Lower leg skin (tissue), 4 donors: ENCODE measurements at regions not wholly inside any gene's neighbourhood (a gene's known extent, or its start where the extent isn't known, plus 50 kb on each side); places are given as distances from the start of the nearest gene placed in this dataset.
A peak's percentile ranks its signal among the peaks of the same experiment; 100 is the strongest.
"Not testable (repeated sequence)": the region's sequence is repeated elsewhere in the genome, so short reads cannot be mapped to it uniquely, and the experiment has no call there.

Experiments used
- DNase-seq, 2 donors: peaks; one replicate each; pipeline ENCODE4 v3.0.0-alpha.2; 2019; ENCODE audit warnings: low spot score in 2 of 2
- H3K4me3 ChIP-seq: fragments of 200-600 bp; sonication (generic); 2 replicates; pipeline ENCODE4 v1.5.1; 2017; ENCODE audit warnings: mild to moderate bottlenecking, low read depth; ENCODE audit not compliant: poor library complexity, severe bottlenecking
- POLR2A ChIP-seq, 2 donors: fragments of 450-650 bp; IDR thresholded peaks; one replicate each; pipeline ENCODE4 v1.6.1; 2016 to 2017; ENCODE audit warnings: antibody characterized with exemption in 2 of 2, mild to moderate bottlenecking in 1 of 2, moderate library complexity in 1 of 2
- WGBS, 2 donors: methylation state at CpG; one replicate each; pipeline ENCODE4 v1.1.5; 2018; 5-methylcytosine and 5-hydroxymethylcytosine counted together
- intact Hi-C: fragments of 100-400 bp; cut with DNase I; formaldehyde crosslinking; loops from one replicate; pipeline ENCODE4 v1.15.0; 2023; ENCODE audit warnings: low total_unique reads
- TF ChIP-seq, protein P1 (sequence below), 3 donors: fragments of 450-650 bp; IDR thresholded peaks; one replicate each; pipeline ENCODE4 v1.5.1; 2016; ENCODE audit warnings: antibody characterized with exemption in 3 of 3, mild to moderate bottlenecking in 3 of 3, moderate library complexity in 2 of 3

DNA sequence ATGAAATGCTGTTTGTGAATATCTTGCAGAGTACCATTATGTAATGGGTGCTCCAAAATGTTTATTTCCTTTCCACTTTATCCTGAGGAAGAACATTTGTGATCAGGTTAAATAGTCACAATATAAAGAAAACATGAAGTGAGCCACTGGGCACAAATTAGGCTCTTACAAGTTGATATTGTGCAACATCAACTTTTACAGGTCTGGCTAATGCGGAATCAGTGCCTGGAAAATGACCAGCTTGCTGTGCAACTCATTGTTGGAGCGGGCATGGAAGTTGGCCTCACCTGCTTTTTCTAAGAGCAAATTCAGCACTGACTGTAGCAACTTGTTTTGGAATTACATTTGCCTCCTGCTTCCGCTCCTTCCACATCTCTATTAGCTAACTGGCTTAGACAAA is 216.9 kb upstream of the PLPPR1 start:
- whole genome bisulfite sequencing, 2 donors, result 83 to 87% methylated on average over 3 of the region's 3 CpGs
- TF ChIP-seq POLR2A (IDR thresholded peaks at IDR 0.05), result no peak
- TF ChIP-seq, protein P1, sequence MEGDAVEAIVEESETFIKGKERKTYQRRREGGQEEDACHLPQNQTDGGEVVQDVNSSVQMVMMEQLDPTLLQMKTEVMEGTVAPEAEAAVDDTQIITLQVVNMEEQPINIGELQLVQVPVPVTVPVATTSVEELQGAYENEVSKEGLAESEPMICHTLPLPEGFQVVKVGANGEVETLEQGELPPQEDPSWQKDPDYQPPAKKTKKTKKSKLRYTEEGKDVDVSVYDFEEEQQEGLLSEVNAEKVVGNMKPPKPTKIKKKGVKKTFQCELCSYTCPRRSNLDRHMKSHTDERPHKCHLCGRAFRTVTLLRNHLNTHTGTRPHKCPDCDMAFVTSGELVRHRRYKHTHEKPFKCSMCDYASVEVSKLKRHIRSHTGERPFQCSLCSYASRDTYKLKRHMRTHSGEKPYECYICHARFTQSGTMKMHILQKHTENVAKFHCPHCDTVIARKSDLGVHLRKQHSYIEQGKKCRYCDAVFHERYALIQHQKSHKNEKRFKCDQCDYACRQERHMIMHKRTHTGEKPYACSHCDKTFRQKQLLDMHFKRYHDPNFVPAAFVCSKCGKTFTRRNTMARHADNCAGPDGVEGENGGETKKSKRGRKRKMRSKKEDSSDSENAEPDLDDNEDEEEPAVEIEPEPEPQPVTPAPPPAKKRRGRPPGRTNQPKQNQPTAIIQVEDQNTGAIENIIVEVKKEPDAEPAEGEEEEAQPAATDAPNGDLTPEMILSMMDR (IDR thresholded peaks at IDR 0.05), result no peak
- intact Hi-C loops, result no loop called here
- DNase-seq, result no peak
- no peak overlapping the region for H3K4me3 ChIP-seq

DNA sequence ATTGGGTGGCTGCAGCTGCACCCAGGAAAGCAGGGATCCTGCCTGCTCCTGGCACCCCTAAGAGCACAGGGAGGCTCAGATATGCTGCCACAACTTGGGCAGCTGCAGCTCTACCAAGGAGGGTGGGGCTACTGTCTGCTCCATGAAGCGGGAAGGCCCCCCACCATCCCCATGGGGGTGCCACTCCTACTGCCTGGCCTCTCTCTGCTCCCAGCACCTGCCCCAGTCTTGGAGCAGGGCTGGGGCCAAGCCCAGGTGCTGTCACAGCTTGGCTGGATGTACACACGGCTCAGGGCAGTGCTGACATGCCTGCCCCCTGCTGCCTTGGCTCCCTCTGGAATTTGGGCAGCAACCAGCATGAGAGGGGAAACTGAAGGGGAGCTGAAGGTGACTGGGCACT is 214.7 kb upstream of the PLPPR1 start:
- no peak for TF ChIP-seq POLR2A (IDR thresholded peaks at IDR 0.05)
- TF ChIP-seq, protein P1 (IDR thresholded peaks at IDR 0.05), result no peak
- intact Hi-C loops, result no loop called here
- 0 to 81% methylated on average over 1 to 2 of the region's 2 CpGs for WGBS, 2 donors
- DNase-seq, result peak in 1 of 2 donors; percentile 60
- H3K4me3 ChIP-seq, result no peak overlapping the region

DNA sequence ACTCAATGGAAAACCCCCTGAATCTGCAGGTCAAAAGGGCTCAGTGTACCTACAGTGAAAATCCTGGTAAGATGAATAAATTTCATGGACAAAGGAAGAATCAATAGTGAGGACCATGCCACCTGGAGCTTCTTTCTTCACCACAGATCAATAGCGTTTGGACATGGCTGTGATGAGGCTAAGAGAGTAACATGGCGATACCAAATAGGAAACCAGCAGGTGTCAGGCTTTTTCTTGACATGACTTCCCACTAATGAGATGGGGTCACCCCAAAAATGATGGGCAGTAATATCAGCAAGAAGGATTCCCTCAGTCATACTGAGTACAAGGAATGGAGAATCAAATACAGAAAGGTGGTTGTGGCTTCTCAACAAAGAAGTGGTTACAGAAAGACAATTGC is 208.5 kb upstream of the PLPPR1 start:
- intact Hi-C loops, result no loop called here
- no peak for TF ChIP-seq POLR2A (IDR thresholded peaks at IDR 0.05)
- TF ChIP-seq, protein P1 (IDR thresholded peaks at IDR 0.05), result no peak
- H3K4me3 ChIP-seq, result no peak overlapping the region
- no peak for DNase-seq
- 83 to 89% methylated on average over 2 of the region's 2 CpGs for WGBS, 2 donors

DNA sequence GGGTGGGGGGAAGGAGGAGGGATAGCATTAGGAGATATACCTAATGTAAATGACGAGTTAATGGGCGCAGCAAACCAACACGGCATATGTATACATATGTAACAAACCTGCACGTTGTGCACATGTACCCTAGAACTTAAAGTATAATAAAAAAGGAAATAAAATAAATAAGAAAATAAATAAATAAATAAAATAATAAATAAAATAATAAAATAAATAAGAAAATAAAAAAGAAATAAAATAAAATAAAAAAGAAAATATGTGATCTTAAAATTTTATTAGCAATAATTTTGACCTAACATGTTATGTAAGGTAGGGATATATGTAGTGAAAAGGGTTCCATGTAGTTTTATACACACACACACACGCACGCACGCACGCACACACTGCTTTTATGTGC is 195.5 kb upstream of the PLPPR1 start:
- DNase-seq, intact Hi-C loops, H3K4me3 ChIP-seq: not testable (repeated sequence)
- 92 to 94% methylated on average over 8 of the region's 8 CpGs for WGBS, 2 donors

DNA sequence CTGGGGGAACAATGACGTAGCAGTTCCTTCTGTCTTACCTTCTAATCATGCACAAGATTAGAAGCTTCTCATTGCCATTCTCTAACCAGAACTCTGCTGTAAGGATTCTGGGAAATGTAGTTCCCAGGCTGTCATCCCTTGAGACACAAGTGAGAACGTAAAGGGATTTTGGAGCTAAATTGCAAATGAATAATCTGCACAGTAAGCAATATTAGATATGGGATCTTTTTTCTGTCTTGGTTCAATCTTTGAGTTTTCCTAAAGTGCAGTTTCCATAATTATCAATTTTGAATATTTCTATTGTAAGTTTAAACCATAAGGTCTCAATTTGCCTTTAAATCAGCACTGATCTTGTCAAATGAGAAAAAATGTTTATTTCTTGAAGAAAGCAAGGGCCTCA is 189.7 kb upstream of the PLPPR1 start:
- TF ChIP-seq POLR2A (IDR thresholded peaks at IDR 0.05), result no peak
- TF ChIP-seq, protein P1 (IDR thresholded peaks at IDR 0.05), result no peak
- no peak for DNase-seq
- WGBS, 2 donors, result 58 to 61% methylated on average over 2 of the region's 2 CpGs
- no peak overlapping the region for H3K4me3 ChIP-seq
- intact Hi-C loops, result no loop called here

DNA sequence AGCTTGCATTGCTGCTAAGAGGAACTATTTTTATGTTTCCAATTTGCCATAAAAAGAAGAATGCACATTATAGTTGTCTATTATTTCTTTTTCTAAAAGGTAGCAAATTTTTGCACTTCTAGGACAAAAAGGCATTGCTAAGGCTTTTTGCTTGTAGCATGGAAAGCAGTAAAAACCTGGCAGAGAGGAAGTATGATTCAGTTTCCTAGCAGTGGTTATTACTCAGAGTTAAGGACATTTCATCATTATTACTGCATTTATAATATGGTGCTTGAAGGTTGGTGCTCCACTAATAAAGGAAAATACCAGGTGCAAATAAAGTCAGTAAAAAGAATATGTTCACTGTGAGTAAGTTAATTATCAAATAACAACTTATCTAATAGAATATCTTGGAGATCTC is 179.8 kb upstream of the PLPPR1 start:
- no peak for TF ChIP-seq POLR2A (IDR thresholded peaks at IDR 0.05)
- TF ChIP-seq, protein P1 (IDR thresholded peaks at IDR 0.05), result no peak
- intact Hi-C loops, result no loop called here
- H3K4me3 ChIP-seq, result no peak overlapping the region
- no peak for DNase-seq
